ENCODE measurements at regions not wholly inside any gene's neighbourhood (a gene's known extent, or its start where the extent isn't known, plus 50 kb on each side); places are given as distances from the start of the nearest gene placed in this dataset.

DNA sequence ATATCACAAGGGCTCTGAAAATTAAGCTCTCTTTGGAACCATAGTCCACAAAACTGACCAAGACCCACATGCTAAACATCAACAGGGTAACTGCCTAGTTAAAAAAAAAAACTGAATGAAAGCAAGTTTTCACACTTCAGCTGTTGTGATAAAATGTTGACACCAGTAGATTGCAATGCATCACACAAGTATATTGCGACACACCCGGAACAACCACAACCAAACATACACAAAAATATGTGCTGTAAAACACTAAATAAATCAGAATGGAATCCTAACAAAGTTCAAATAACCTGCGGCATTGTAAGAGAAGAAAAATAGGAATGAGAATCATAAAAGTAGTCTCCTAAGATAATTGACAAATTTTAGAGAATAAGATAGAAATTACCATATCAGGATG is 710.3 kb downstream of the AACS start:
- TF ChIP-seq CTCF (conservative IDR thresholded peaks at IDR 0.05) (no peak), EZH2 (IDR thresholded peaks at IDR 0.05; ENCODE audit: low read depth) (no peak)
